HEK293 (cell line): ENCODE measurements at regions not wholly inside any gene's neighbourhood (a gene's known extent, or its start where the extent isn't known, plus 50 kb on each side); places are given as distances from the start of the nearest gene placed in this dataset.

Source experiments
- CTCF ChIA-PET: fragments of 350-600 bp; formaldehyde crosslinking; extraction: SDS; loops from one replicate; lab custom pipeline; 2021; ENCODE audit warnings: antibody characterized with exemption; lab: Yijun Ruan, JAX
- POLR2A ChIA-PET: fragments of 300-600 bp; formaldehyde crosslinking; extraction: SDS; loops from one replicate; lab custom pipeline; 2020; ENCODE audit warnings: antibody characterized with exemption, inconsistent platforms; lab: Yijun Ruan, JAX
- H3K27ac ChIP-seq: fragments of 200-500 bp; sonication (Bioruptor generic); 2 replicates; pipeline ENCODE4 v1.5.1; 2014; ENCODE audit warnings: low read depth, low read length, control low read depth, inconsistent platforms; ENCODE audit errors: extremely low read depth
- H3K36me3 ChIP-seq, 2 experiments: fragments of 200-500 bp in 1 of 2; sonication (Bioruptor generic) in 1 of 2; 1 replicate in 1 of 2; 2 replicates in 1 of 2; pipeline ENCODE4 v1.5.1; 2014 to 2017; ENCODE audit warnings: inconsistent platforms in 2 of 2, low read length in 2 of 2; ENCODE audit not compliant: control insufficient read depth in 2 of 2, insufficient read depth in 1 of 2
- H3K4me1 ChIP-seq: fragments of 200-500 bp; sonication (Bioruptor generic); 2 replicates; pipeline ENCODE4 v1.5.1; 2014; ENCODE audit warnings: mild to moderate bottlenecking, low read length, inconsistent platforms; ENCODE audit not compliant: control insufficient read depth, insufficient read depth
- H3K4me3 ChIP-seq: 2 replicates; pipeline ENCODE4 v1.5.1; 2011; ENCODE audit warnings: low read depth, mild to moderate bottlenecking, control low read depth, low read length, moderate library complexity
- H3K9me3 ChIP-seq: fragments of 200-500 bp; sonication (Bioruptor generic); 2 replicates; pipeline ENCODE4 v1.5.1; 2014; ENCODE audit warnings: low read depth, low read length, inconsistent platforms; ENCODE audit not compliant: control insufficient read depth, insufficient read depth
- CTCF ChIP-seq: fragments of 450-650 bp; formaldehyde crosslinking; IDR thresholded peaks from 2 replicates; pipeline ENCODE4 v1.5.1; 2016; ENCODE audit warnings: missing biosample characterization, missing genetic modification characterization
- MYNN ChIP-seq: fragments of 450-650 bp; formaldehyde crosslinking; IDR thresholded peaks from 2 replicates; pipeline ENCODE4 v1.5.1; 2016; ENCODE audit warnings: missing biosample characterization, missing genetic modification characterization, borderline replicate concordance
- TRIM28 ChIP-seq: IDR thresholded peaks from 2 replicates; pipeline ENCODE4 v1.6.1; 2011; ENCODE audit warnings: low read length, control low read depth, borderline replicate concordance
- TSHZ1 ChIP-seq: fragments of 450-650 bp; formaldehyde crosslinking; IDR thresholded peaks from 2 replicates; pipeline ENCODE4 v1.5.1; 2016; ENCODE audit warnings: missing biosample characterization, missing genetic modification characterization, borderline replicate concordance
- ZBTB10 ChIP-seq: fragments of 450-650 bp; formaldehyde crosslinking; IDR thresholded peaks from 2 replicates; pipeline ENCODE4 v1.5.1; 2016; ENCODE audit warnings: missing biosample characterization, missing genetic modification characterization
- ZBTB49 ChIP-seq: fragments of 450-650 bp; formaldehyde crosslinking; IDR thresholded peaks from 2 replicates; pipeline ENCODE4 v1.5.1; 2016; ENCODE audit warnings: missing biosample characterization, missing genetic modification characterization, low read depth
- ZBTB8A ChIP-seq: fragments of 450-650 bp; formaldehyde crosslinking; IDR thresholded peaks from 2 replicates; pipeline ENCODE4 v1.5.1; 2016; ENCODE audit warnings: missing biosample characterization, missing genetic modification characterization
- ZFHX2 ChIP-seq: fragments of 450-650 bp; formaldehyde crosslinking; conservative IDR thresholded peaks from 2 replicates; pipeline ENCODE4 v1.5.1; 2016; ENCODE audit warnings: missing biosample characterization, missing genetic modification characterization
- ZNF121 ChIP-seq: fragments of 450-650 bp; formaldehyde crosslinking; IDR thresholded peaks from 2 replicates; pipeline ENCODE4 v1.5.1; 2016; ENCODE audit warnings: missing biosample characterization, missing genetic modification characterization
- ZNF132 ChIP-seq: fragments of 450-650 bp; formaldehyde crosslinking; IDR thresholded peaks from 2 replicates; pipeline ENCODE4 v1.5.1; 2017; ENCODE audit warnings: missing biosample characterization, missing genetic modification characterization, borderline replicate concordance
- ZNF16 ChIP-seq: fragments of 450-650 bp; formaldehyde crosslinking; IDR thresholded peaks from 2 replicates; pipeline ENCODE4 v1.5.1; 2016; ENCODE audit warnings: low read depth, missing biosample characterization, missing genetic modification characterization
- ZNF18 ChIP-seq: fragments of 450-650 bp; formaldehyde crosslinking; IDR thresholded peaks from 2 replicates; pipeline ENCODE4 v1.5.1; 2016; ENCODE audit warnings: missing biosample characterization, missing genetic modification characterization
- ZNF433 ChIP-seq: fragments of 450-650 bp; formaldehyde crosslinking; IDR thresholded peaks from 2 replicates; pipeline ENCODE4 v1.5.1; 2016; ENCODE audit warnings: missing biosample characterization, missing genetic modification characterization, low read depth
- ZNF449 ChIP-seq: fragments of 450-650 bp; formaldehyde crosslinking; IDR thresholded peaks from 2 replicates; pipeline ENCODE4 v1.5.1; 2017; ENCODE audit warnings: missing biosample characterization, mild to moderate bottlenecking, missing genetic modification characterization, moderate library complexity
- ZNF529 ChIP-seq: fragments of 450-650 bp; formaldehyde crosslinking; IDR thresholded peaks from 2 replicates; pipeline ENCODE4 v1.5.1; 2017; ENCODE audit warnings: missing genetic modification characterization, missing biosample characterization; ENCODE audit not compliant: insufficient replicate concordance
- ZNF558 ChIP-seq: fragments of 450-650 bp; formaldehyde crosslinking; IDR thresholded peaks from 2 replicates; pipeline ENCODE4 v1.5.1; 2016; ENCODE audit warnings: missing biosample characterization, missing genetic modification characterization
- ZNF585B ChIP-seq: fragments of 450-650 bp; formaldehyde crosslinking; IDR thresholded peaks from 2 replicates; pipeline ENCODE4 v1.5.1; 2016; ENCODE audit warnings: missing biosample characterization, missing genetic modification characterization
- ZNF623 ChIP-seq: fragments of 450-650 bp; formaldehyde crosslinking; IDR thresholded peaks from 2 replicates; pipeline ENCODE4 v1.5.1; 2016; ENCODE audit warnings: missing biosample characterization, missing genetic modification characterization
- ZSCAN30 ChIP-seq: fragments of 450-650 bp; IDR thresholded peaks from 2 replicates; pipeline ENCODE4 v1.5.1; 2018; ENCODE audit warnings: missing biosample characterization, mild to moderate bottlenecking, missing genetic modification characterization, moderate library complexity

- ChIA-PET POLR2A (no interaction called here), CTCF (no interaction called here)
- H3K36me3 ChIP-seq, result no peaks in the 10 kb centered on the region
- H3K4me3 ChIP-seq, result no peak overlapping the region
- H3K4me1 ChIP-seq, result no peaks in the 10 kb centered on the region
- H3K9me3 ChIP-seq, result no peaks in the 10 kb centered on the region
- TF ChIP-seq ZNF433 (no peak), ZNF132 (tag by site-specific recombination) (no peak), ZBTB10 (tag by site-specific recombination) (no peak), ZNF449 (tag by site-specific recombination) (no peak), CTCF (tag by site-specific recombination) (no peak), ZNF121 (tag by site-specific recombination) (no peak), ZNF558 (no peak), ZNF623 (tag by site-specific recombination) (no peak), ZFHX2 (tag by site-specific recombination) (no peak), ZBTB8A (no peak), ZSCAN30 (tag by site-specific recombination) (no peak), ZNF529 (tag by site-specific recombination) (no peak), TSHZ1 (tag by site-specific recombination) (no peak), ZNF16 (tag by site-specific recombination) (no peak), ZNF585B (no peak), ZNF18 (tag by site-specific recombination) (no peak), TRIM28 (no peak), MYNN (no peak), ZBTB49 (tag by site-specific recombination) (no peak)
- TF ChIP-seq, all 188 proteins: peak for 0
- no peak overlapping the region for H3K27ac ChIP-seq
Observed at GRCh38 chr11:27868709-27869108, 168.5 kb upstream of the BDNF start.
